Liver (tissue), 8 donors: ENCODE measurements at regions not wholly inside any gene's neighbourhood (a gene's known extent, or its start where the extent isn't known, plus 50 kb on each side); places are given as distances from the start of the nearest gene placed in this dataset.

ENCODE experiments used
- DNase-seq: peaks from one replicate; pipeline ENCODE4 v3.0.0-alpha.2; 2017; ENCODE audit warnings: low spot score
- H3K27ac ChIP-seq, 2 donors: one replicate each; pipeline ENCODE4 v1.7.0; 2013; ENCODE audit warnings: inconsistent platforms in 2 of 2, low read length in 2 of 2, control low read depth in 1 of 2, low read depth in 1 of 2, mild to moderate bottlenecking in 1 of 2
- H3K27me3 ChIP-seq, 4 donors: one replicate each; pipeline versions ENCODE4 v1.6.1 to v1.7.0; 2013; ENCODE audit warnings: low read length in 3 of 4, inconsistent platforms in 1 of 4, mild to moderate bottlenecking in 1 of 4, moderate library complexity in 1 of 4; ENCODE audit not compliant: control insufficient read depth in 4 of 4, insufficient read depth in 4 of 4
- H3K36me3 ChIP-seq, 4 donors: one replicate each; pipeline versions ENCODE4 v1.6.1 to v1.7.0; 2013; ENCODE audit warnings: low read length in 3 of 4, mild to moderate bottlenecking in 3 of 4, low read depth in 1 of 4, moderate library complexity in 1 of 4; ENCODE audit not compliant: control insufficient read depth in 4 of 4, insufficient read depth in 3 of 4
- H3K4me1 ChIP-seq, 4 donors: one replicate each; pipeline versions ENCODE4 v1.6.1 to v1.7.0; 2013; ENCODE audit warnings: low read length in 3 of 4, mild to moderate bottlenecking in 3 of 4, moderate library complexity in 1 of 4; ENCODE audit not compliant: control insufficient read depth in 4 of 4, insufficient read depth in 4 of 4
- H3K4me3 ChIP-seq, 3 donors: one replicate each; pipeline versions ENCODE4 v1.6.1 to v1.7.0; 2013; ENCODE audit warnings: low read length in 3 of 3, control low read depth in 1 of 3, low read depth in 1 of 3, mild to moderate bottlenecking in 1 of 3
- H3K9ac ChIP-seq, 2 donors: one replicate each; pipeline ENCODE4 v1.7.0; 2013; ENCODE audit warnings: low read length in 2 of 2, mild to moderate bottlenecking in 2 of 2, moderate library complexity in 2 of 2, control low read depth in 1 of 2, low read depth in 1 of 2
- H3K9me3 ChIP-seq, 4 donors: one replicate each; pipeline versions ENCODE4 v1.6.1 to v1.7.0; 2013; ENCODE audit warnings: low read length in 3 of 4; ENCODE audit not compliant: control insufficient read depth in 4 of 4
- CTCF ChIP-seq: fragments of 150-350 bp; IDR thresholded peaks from 2 replicates; pipeline ENCODE4 v1.5.1; 2017; ENCODE audit warnings: improper control_type of control experiment, low read depth, low read length; ENCODE audit not compliant: missing input control
- FOXA1 ChIP-seq: IDR thresholded peaks from 2 replicates; pipeline ENCODE4 v1.6.1; 2016; ENCODE audit warnings: antibody characterized with exemption
- FOXA2 ChIP-seq: IDR thresholded peaks from 2 replicates; pipeline ENCODE4 v1.6.1; 2016; ENCODE audit warnings: antibody characterized with exemption
- GABPA ChIP-seq, 2 donors: IDR thresholded peaks in 1 of 2; conservative IDR thresholded peaks in 1 of 2; 2 replicates each; pipeline ENCODE4 v1.6.1; 2016; ENCODE audit warnings: antibody characterized with exemption in 2 of 2, mild to moderate bottlenecking in 1 of 2, moderate library complexity in 1 of 2
- JUND ChIP-seq, 2 donors: IDR thresholded peaks; 2 replicates each; pipeline ENCODE4 v1.6.1; 2016; ENCODE audit warnings: antibody characterized with exemption in 2 of 2
- NR2F2 ChIP-seq: IDR thresholded peaks from 2 replicates; pipeline ENCODE4 v1.6.1; 2016; ENCODE audit warnings: antibody characterized with exemption
- RXRA ChIP-seq, 2 donors: IDR thresholded peaks; 2 replicates each; pipeline ENCODE4 v1.6.1; 2017 to 2018; ENCODE audit warnings: antibody characterized with exemption in 2 of 2, mild to moderate bottlenecking in 1 of 2
- TAF1 ChIP-seq: conservative IDR thresholded peaks from 2 replicates; pipeline ENCODE4 v1.6.1; 2016; ENCODE audit warnings: antibody characterized with exemption, mild to moderate bottlenecking
- YY1 ChIP-seq: IDR thresholded peaks from 2 replicates; pipeline ENCODE4 v1.6.1; 2016; ENCODE audit warnings: antibody characterized with exemption, mild to moderate bottlenecking
- WGBS: extraction: QIAGEN DNeasy Blood & Tissue Kit; methylation state at CpG from one replicate; pipeline ENCODE4 v1.1.7; 2013; 5-methylcytosine and 5-hydroxymethylcytosine counted together
- TF ChIP-seq, protein P1 (sequence below): IDR thresholded peaks from 2 replicates; pipeline ENCODE4 v1.6.1; 2016; ENCODE audit warnings: antibody characterized with exemption
- TF ChIP-seq, protein P2 (sequence below): IDR thresholded peaks from 2 replicates; pipeline ENCODE4 v1.6.1; 2016; ENCODE audit warnings: antibody characterized with exemption, mild to moderate bottlenecking
- donor health status: healthy.
- donor health status: healthy.
- donor health status: healthy.
- donor health status: healthy.
- donor health status: healthy.

DNA sequence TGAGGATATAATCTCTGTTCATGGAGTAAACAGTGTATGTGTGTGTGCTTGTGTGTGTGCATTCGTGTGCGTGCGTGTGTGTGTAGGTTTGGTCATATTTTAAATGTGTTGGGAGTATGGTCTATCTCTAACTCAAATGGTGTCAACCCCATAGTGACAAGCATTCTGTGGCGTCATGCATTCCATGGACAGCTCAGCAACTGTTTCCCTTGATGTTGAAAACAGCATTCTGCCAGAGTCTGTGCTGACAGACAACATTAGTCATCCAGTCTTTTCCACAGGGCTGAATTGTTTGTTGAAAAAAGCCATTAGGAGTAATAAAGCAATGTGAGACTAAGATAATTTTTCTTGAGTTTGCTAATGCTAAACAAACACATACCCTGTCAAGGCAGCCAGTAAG, 706.6 kb downstream of the PCDH19 start:
- no peak for DNase-seq

GRCh38 chrX:99698451-99698850, 711.6 kb downstream of the PCDH19 start:
- Histone ChIP-seq H3K27ac (no peak overlapping the region), H3K9me3 (no peaks in the 10 kb centered on the region), H3K4me1 (no peaks in the 10 kb centered on the region), H3K36me3 (no peaks in the 10 kb centered on the region), H3K9ac (no peak overlapping the region), H3K4me3 (no peak overlapping the region), H3K27me3 (no peaks in the 10 kb centered on the region)
- no peak for TF ChIP-seq NR2F2
- TF ChIP-seq CTCF = no peak
- TF ChIP-seq RXRA (IDR thresholded peaks at IDR 0.05) = no peak
- TF ChIP-seq TAF1 = no peak
- no peak for TF ChIP-seq GABPA (IDR thresholded peaks at IDR 0.05 in 1 of 2, conservative IDR thresholded peaks at IDR 0.05 in 1 of 2)
- TF ChIP-seq JUND (IDR thresholded peaks at IDR 0.05) = no peak
- TF ChIP-seq FOXA2 = no peak
- 54% methylated on average over 2 of the region's 2 CpGs for WGBS
- no peak for DNase-seq

More for the DNA sequence above, 706.6 kb downstream of the PCDH19 start:
- Histone ChIP-seq H3K4me1 (no peaks in the 10 kb centered on the region), H3K4me3 (no peak overlapping the region), H3K27ac (no peak overlapping the region), H3K27me3 (no peaks in the 10 kb centered on the region), H3K9me3 (no peaks in the 10 kb centered on the region), H3K36me3 (no peaks in the 10 kb centered on the region), H3K9ac (no peak overlapping the region)
- no peak for TF ChIP-seq FOXA1
- TF ChIP-seq, protein P1, sequence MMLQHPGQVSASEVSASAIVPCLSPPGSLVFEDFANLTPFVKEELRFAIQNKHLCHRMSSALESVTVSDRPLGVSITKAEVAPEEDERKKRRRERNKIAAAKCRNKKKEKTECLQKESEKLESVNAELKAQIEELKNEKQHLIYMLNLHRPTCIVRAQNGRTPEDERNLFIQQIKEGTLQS = no peak
- TF ChIP-seq JUND (IDR thresholded peaks at IDR 0.05) = no peak
- TF ChIP-seq, protein P2, sequence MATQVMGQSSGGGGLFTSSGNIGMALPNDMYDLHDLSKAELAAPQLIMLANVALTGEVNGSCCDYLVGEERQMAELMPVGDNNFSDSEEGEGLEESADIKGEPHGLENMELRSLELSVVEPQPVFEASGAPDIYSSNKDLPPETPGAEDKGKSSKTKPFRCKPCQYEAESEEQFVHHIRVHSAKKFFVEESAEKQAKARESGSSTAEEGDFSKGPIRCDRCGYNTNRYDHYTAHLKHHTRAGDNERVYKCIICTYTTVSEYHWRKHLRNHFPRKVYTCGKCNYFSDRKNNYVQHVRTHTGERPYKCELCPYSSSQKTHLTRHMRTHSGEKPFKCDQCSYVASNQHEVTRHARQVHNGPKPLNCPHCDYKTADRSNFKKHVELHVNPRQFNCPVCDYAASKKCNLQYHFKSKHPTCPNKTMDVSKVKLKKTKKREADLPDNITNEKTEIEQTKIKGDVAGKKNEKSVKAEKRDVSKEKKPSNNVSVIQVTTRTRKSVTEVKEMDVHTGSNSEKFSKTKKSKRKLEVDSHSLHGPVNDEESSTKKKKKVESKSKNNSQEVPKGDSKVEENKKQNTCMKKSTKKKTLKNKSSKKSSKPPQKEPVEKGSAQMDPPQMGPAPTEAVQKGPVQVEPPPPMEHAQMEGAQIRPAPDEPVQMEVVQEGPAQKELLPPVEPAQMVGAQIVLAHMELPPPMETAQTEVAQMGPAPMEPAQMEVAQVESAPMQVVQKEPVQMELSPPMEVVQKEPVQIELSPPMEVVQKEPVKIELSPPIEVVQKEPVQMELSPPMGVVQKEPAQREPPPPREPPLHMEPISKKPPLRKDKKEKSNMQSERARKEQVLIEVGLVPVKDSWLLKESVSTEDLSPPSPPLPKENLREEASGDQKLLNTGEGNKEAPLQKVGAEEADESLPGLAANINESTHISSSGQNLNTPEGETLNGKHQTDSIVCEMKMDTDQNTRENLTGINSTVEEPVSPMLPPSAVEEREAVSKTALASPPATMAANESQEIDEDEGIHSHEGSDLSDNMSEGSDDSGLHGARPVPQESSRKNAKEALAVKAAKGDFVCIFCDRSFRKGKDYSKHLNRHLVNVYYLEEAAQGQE = no peak
- no peak for TF ChIP-seq GABPA (IDR thresholded peaks at IDR 0.05 in 1 of 2, conservative IDR thresholded peaks at IDR 0.05 in 1 of 2)
- TF ChIP-seq YY1 = no peak
- no peak for TF ChIP-seq NR2F2
- no peak for TF ChIP-seq CTCF
- WGBS = 84% methylated on average over 4 of the region's 4 CpGs
